ENCODE measurements at regions not wholly inside any gene's neighbourhood (a gene's known extent, or its start where the extent isn't known, plus 50 kb on each side); places are given as distances from the start of the nearest gene placed in this dataset.

DNA sequence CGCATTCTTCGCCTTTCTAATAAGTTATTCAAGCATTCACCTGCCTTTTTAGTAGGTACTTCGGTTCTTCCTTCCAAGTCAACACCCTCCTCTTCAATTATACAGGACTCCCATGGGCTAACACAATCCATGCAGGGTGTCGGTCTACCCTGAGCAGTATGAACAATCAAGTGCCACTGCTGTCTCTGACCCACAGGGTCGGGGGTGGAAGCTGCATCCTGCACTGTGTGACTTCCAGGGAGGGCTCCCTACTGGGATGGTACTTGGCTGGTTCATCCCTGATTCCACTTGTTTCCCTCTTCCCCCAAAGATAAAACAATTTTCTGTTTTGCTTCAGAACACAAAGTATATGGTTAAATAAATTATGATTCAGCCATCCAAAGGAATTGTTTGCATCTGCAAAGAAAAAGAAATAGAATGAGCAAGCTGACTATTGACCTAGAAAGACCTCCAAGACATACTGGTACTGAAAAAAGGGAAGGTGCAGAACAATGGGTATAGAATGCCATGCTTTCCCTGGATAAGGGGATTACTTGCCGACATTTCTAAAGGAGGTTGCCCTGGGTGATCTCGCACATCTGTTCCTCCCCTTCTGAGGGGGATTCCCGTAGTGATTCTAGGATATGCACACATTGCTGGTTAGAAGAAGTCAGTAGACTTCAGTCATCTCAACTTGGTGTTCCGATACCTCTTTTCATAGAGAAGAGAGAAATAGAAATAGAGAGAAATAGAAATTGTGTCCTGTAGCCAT, 89.1 kb upstream of the AGR3 start:
- ATAC-seq = no peak
- TF ChIP-seq KDM1A (IDR thresholded peaks at IDR 0.05; ENCODE audit: low read depth) (no peak), RNF2 (IDR thresholded peaks at IDR 0.05; ENCODE audit: borderline replicate concordance, low read depth) (no peak), TP53 (CRISPR knock-in tag; IDR thresholded peaks at IDR 0.05) (no peak), NR3C1 (IDR thresholded peaks at IDR 0.05) (no peak), NFE2L2 (conservative IDR thresholded peaks at IDR 0.05; ENCODE audit: low read length) (no peak)
- TF ChIP-seq, protein P1, sequence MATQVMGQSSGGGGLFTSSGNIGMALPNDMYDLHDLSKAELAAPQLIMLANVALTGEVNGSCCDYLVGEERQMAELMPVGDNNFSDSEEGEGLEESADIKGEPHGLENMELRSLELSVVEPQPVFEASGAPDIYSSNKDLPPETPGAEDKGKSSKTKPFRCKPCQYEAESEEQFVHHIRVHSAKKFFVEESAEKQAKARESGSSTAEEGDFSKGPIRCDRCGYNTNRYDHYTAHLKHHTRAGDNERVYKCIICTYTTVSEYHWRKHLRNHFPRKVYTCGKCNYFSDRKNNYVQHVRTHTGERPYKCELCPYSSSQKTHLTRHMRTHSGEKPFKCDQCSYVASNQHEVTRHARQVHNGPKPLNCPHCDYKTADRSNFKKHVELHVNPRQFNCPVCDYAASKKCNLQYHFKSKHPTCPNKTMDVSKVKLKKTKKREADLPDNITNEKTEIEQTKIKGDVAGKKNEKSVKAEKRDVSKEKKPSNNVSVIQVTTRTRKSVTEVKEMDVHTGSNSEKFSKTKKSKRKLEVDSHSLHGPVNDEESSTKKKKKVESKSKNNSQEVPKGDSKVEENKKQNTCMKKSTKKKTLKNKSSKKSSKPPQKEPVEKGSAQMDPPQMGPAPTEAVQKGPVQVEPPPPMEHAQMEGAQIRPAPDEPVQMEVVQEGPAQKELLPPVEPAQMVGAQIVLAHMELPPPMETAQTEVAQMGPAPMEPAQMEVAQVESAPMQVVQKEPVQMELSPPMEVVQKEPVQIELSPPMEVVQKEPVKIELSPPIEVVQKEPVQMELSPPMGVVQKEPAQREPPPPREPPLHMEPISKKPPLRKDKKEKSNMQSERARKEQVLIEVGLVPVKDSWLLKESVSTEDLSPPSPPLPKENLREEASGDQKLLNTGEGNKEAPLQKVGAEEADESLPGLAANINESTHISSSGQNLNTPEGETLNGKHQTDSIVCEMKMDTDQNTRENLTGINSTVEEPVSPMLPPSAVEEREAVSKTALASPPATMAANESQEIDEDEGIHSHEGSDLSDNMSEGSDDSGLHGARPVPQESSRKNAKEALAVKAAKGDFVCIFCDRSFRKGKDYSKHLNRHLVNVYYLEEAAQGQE (IDR thresholded peaks at IDR 0.05) = no peak
- FAIRE-seq = no peak
- Histone ChIP-seq H3K27ac (no peak overlapping the region), H3K4me2 (no peak overlapping the region), H3K9me3 (no peaks in the 10 kb centered on the region), H3K4me1 (peaks cover 6% of the 10 kb centered on the region; the same call in 2 of the 3 replicates), H3K4me3 (no peak overlapping the region)
- DNase-seq (ENCODE audit: low read depth in 1 of 2, low spot score in 1 of 2) = no peak
- ChIA-PET POLR2A (no interaction called here), CTCF (interaction anchor here (1.1 to 1.5 kb wide), 4 partner anchors 13 to 53 kb away, joined by 3 read pairs; no protein-coding TSS in a partner anchor)
- 71% methylated on average over 9 of the region's 9 CpGs for WGBS (ENCODE audit: missing lambda C conversion rate)

DNA sequence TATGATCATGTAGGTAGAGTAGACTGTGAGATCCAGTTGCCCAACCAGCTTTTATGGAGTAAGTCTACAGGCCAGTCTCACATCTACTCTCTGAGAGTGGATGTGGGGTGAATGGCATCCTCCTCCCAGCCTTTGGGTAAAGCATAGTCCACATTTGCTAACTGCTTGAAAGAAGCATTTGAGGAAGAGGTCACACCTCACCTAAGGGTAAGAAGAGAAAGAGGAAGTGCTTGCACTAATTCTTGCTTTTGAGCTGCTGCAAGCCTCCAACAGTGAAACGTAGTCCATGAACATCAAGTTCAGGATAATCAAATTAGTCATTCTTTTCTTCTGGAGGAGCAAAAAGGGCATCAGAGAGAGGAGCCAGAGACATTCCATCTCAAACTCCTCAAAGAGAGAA, 93.9 kb upstream of the AGR3 start:
- FAIRE-seq (no peak), ATAC-seq (no peak), DNase-seq (ENCODE audit: low read depth in 1 of 2, low spot score in 1 of 2) (no peak)
- CTCF ChIA-PET = interaction anchor here (0.6 kb wide), 1 partner anchor 730 kb away, joined by 3 read pairs; no protein-coding TSS in a partner anchor
- Histone ChIP-seq H3K27ac (0 out of 6 replicates have a peak overlapping the region, but pooled peaks of 1 of the 2 experiments have one; percentile 16), H3K9me3 (no peaks in the 10 kb centered on the region), H3K4me2 (no peak overlapping the region), H3K4me1 (peaks cover 41% of the 10 kb centered on the region), H3K4me3 (no peak overlapping the region)
- TF ChIP-seq PHF8 (IDR thresholded peaks at IDR 0.05; ENCODE audit: borderline replicate concordance, low read depth) (no peak), CBX2 (IDR thresholded peaks at IDR 0.05; ENCODE audit: borderline replicate concordance, low read depth) (no peak), CEBPB (IDR thresholded peaks at IDR 0.05) (no peak), ESRRA (IDR thresholded peaks at IDR 0.05; ENCODE audit: borderline replicate concordance, low read length) (no peak), TP53 (CRISPR knock-in tag; IDR thresholded peaks at IDR 0.05) (no peak), FOSL2 (IDR thresholded peaks at IDR 0.05) (no peak), FOSL2 (CRISPR knock-in tag; IDR thresholded peaks at IDR 0.05) (no peak), NR3C1 (IDR thresholded peaks at IDR 0.05) (no peak), POLR2A (IDR thresholded peaks at IDR 0.05; ENCODE audit: low read length) (no peak), JUN (IDR thresholded peaks at IDR 0.05) (no peak), HOXB5 (CRISPR knock-in tag; IDR thresholded peaks at IDR 0.05) (no peak), RNF2 (IDR thresholded peaks at IDR 0.05; ENCODE audit: borderline replicate concordance, low read depth) (no peak), FOSB (CRISPR knock-in tag; IDR thresholded peaks at IDR 0.05) (no peak)
- TF ChIP-seq, protein P2, sequence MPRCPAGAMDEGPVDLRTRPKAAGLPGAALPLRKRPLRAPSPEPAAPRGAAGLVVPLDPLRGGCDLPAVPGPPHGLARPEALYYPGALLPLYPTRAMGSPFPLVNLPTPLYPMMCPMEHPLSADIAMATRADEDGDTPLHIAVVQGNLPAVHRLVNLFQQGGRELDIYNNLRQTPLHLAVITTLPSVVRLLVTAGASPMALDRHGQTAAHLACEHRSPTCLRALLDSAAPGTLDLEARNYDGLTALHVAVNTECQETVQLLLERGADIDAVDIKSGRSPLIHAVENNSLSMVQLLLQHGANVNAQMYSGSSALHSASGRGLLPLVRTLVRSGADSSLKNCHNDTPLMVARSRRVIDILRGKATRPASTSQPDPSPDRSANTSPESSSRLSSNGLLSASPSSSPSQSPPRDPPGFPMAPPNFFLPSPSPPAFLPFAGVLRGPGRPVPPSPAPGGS (IDR thresholded peaks at IDR 0.05) = no peak
- TF ChIP-seq, protein P3, sequence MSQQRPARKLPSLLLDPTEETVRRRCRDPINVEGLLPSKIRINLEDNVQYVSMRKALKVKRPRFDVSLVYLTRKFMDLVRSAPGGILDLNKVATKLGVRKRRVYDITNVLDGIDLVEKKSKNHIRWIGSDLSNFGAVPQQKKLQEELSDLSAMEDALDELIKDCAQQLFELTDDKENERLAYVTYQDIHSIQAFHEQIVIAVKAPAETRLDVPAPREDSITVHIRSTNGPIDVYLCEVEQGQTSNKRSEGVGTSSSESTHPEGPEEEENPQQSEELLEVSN (IDR thresholded peaks at IDR 0.05; ENCODE audit: borderline replicate concordance, low read depth) = no peak
- TF ChIP-seq, protein P4, sequence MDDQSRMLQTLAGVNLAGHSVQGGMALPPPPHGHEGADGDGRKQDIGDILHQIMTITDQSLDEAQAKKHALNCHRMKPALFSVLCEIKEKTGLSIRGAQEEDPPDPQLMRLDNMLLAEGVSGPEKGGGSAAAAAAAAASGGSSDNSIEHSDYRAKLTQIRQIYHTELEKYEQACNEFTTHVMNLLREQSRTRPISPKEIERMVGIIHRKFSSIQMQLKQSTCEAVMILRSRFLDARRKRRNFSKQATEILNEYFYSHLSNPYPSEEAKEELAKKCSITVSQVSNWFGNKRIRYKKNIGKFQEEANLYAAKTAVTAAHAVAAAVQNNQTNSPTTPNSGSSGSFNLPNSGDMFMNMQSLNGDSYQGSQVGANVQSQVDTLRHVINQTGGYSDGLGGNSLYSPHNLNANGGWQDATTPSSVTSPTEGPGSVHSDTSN (IDR thresholded peaks at IDR 0.05) = no peak
- TF ChIP-seq, protein P5, sequence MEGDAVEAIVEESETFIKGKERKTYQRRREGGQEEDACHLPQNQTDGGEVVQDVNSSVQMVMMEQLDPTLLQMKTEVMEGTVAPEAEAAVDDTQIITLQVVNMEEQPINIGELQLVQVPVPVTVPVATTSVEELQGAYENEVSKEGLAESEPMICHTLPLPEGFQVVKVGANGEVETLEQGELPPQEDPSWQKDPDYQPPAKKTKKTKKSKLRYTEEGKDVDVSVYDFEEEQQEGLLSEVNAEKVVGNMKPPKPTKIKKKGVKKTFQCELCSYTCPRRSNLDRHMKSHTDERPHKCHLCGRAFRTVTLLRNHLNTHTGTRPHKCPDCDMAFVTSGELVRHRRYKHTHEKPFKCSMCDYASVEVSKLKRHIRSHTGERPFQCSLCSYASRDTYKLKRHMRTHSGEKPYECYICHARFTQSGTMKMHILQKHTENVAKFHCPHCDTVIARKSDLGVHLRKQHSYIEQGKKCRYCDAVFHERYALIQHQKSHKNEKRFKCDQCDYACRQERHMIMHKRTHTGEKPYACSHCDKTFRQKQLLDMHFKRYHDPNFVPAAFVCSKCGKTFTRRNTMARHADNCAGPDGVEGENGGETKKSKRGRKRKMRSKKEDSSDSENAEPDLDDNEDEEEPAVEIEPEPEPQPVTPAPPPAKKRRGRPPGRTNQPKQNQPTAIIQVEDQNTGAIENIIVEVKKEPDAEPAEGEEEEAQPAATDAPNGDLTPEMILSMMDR (IDR thresholded peaks at IDR 0.05) = no peak; the same call in 2 of the 3 replicates
- TF ChIP-seq, protein P6, sequence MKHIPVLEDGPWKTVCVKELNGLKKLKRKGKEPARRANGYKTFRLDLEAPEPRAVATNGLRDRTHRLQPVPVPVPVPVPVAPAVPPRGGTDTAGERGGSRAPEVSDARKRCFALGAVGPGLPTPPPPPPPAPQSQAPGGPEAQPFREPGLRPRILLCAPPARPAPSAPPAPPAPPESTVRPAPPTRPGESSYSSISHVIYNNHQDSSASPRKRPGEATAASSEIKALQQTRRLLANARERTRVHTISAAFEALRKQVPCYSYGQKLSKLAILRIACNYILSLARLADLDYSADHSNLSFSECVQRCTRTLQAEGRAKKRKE (CRISPR knock-in tag; IDR thresholded peaks at IDR 0.05; ENCODE audit: low read depth) = no peak
- WGBS (ENCODE audit: missing lambda C conversion rate) = 76% methylated on average over 1 of the region's 1 CpG
- POLR2A ChIA-PET = no interaction called here
